ENCODE measurements at regions not wholly inside any gene's neighbourhood (a gene's known extent, or its start where the extent isn't known, plus 50 kb on each side); places are given as distances from the start of the nearest gene placed in this dataset.

DNA sequence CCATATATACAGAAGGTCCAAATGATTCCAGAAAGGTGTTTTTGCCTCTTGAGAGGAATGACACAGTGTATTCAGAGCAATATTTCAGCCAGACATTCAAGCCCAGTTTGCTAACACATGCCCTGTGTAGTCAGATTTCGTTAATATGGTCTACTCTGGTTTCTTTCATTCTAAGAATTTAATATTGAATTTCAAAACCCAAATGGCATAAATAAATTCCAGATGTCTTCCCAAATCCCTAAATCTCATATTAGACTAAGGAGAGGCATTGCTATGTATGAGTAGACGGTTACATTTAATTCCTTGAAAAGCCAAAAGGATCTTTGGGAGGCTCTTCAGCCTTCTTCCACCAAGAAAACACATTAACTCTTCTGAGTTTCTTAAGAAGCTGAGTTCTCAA lies 66.3 kb upstream of the C1QTNF7 start:
- Mint-ChIP-seq H3K4me1 (peaks cover 2% of the 10 kb centered on the region; the same call in 2 of the 3 replicates), H3K36me3 (ENCODE audit: low read depth) (no peaks in the 10 kb centered on the region), H3K4me3 (no peak overlapping the region), H3K27ac (no peak overlapping the region), H3K27me3 (ENCODE audit: insufficient read depth, low read depth, poor library complexity) (no peaks in the 10 kb centered on the region), H3K9me3 (no peaks in the 10 kb centered on the region)
- H3K4me3 ChIP-seq, result no peak overlapping the region
- no peaks in the 10 kb centered on the region for H3K27me3 ChIP-seq (ENCODE audit: insufficient read depth)
- DNase-seq (ENCODE audit: low spot score) (no peak), ATAC-seq (no peak)
- H3K4me1 ChIP-seq (ENCODE audit: insufficient read depth), result 0 out of 2 replicates have a peak, but pooled peaks cover 6% of the 10 kb centered on the region
- no peaks in the 10 kb centered on the region for H4K20me1 ChIP-seq (replicated peaks; ENCODE audit: insufficient read depth)
- TF ChIP-seq ZNF331 (CRISPR knock-in tag; IDR thresholded peaks at IDR 0.05; ENCODE audit: low read depth), result no peak
- no peaks in the 10 kb centered on the region for H3F3A ChIP-seq (replicated peaks; ENCODE audit: low read depth)
- H3K4me2 ChIP-seq, result no peak overlapping the region
- peaks cover 10% of the 10 kb centered on the region; the same call in 1 of the 2 replicates for H3K9me2 ChIP-seq (ENCODE audit: insufficient read depth)
- H2AFZ ChIP-seq, result no peak overlapping the region
- H3K36me3 ChIP-seq (ENCODE audit: insufficient read depth), result no peaks in the 10 kb centered on the region
- no peaks in the 10 kb centered on the region for H3K79me2 ChIP-seq (replicated peaks; ENCODE audit: insufficient read depth)
- H3K27ac ChIP-seq (ENCODE audit: low read depth), result no peak overlapping the region

DNA sequence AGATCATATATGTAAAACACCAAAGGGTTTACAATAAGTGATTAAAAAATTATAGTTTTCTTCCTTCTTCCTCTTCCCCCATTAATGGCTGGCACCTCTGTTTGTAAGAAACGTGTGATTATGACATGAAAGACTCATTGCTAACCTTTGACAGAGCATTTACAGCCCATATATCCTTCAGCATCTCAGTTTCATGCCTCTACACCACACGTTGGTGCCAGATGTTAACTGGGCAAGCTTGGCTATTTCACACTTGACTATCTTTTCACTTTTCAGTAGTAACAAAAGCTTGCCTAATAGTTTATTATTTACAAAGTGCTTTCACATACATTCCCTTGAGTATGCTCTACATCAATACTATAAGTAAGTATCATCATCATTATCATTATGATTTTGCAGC lies 65.3 kb upstream of the C1QTNF7 start:
- Histone ChIP-seq H4K20me1 (replicated peaks; ENCODE audit: insufficient read depth) (no peaks in the 10 kb centered on the region), H3K4me3 (no peak overlapping the region), H3K9me2 (ENCODE audit: insufficient read depth) (peaks cover 10% of the 10 kb centered on the region; the same call in 1 of the 2 replicates), H2AFZ (no peak overlapping the region), H3K4me2 (no peak overlapping the region), H3K4me1 (ENCODE audit: insufficient read depth) (0 out of 2 replicates have a peak, but pooled peaks cover 9% of the 10 kb centered on the region), H3K79me2 (replicated peaks; ENCODE audit: insufficient read depth) (no peaks in the 10 kb centered on the region), H3K27ac (ENCODE audit: low read depth) (no peak overlapping the region), H3K27me3 (ENCODE audit: insufficient read depth) (no peaks in the 10 kb centered on the region), H3K36me3 (ENCODE audit: insufficient read depth) (no peaks in the 10 kb centered on the region), H3F3A (replicated peaks; ENCODE audit: low read depth) (no peaks in the 10 kb centered on the region)
- H3K27ac Mint-ChIP-seq, result no peak overlapping the region
- H3K9me3 Mint-ChIP-seq, result no peaks in the 10 kb centered on the region
- H3K4me3 Mint-ChIP-seq, result no peak overlapping the region
- no peak for DNase-seq (ENCODE audit: low spot score)
- TF ChIP-seq NANOG (IDR thresholded peaks at IDR 0.05; ENCODE audit: borderline replicate concordance) (no peak), EZH2phosphoT487 (IDR thresholded peaks at IDR 0.05; ENCODE audit: unreplicated experiment) (no peak), CREB1 (CRISPR knock-in tag; IDR thresholded peaks at IDR 0.05; ENCODE audit: low read depth) (no peak), EZH2 (IDR thresholded peaks at IDR 0.05; ENCODE audit: low read depth, unreplicated experiment) (no peak), STAT1 (IDR thresholded peaks at IDR 0.05; ENCODE audit: unreplicated experiment) (no peak)
- TF ChIP-seq, protein P1, sequence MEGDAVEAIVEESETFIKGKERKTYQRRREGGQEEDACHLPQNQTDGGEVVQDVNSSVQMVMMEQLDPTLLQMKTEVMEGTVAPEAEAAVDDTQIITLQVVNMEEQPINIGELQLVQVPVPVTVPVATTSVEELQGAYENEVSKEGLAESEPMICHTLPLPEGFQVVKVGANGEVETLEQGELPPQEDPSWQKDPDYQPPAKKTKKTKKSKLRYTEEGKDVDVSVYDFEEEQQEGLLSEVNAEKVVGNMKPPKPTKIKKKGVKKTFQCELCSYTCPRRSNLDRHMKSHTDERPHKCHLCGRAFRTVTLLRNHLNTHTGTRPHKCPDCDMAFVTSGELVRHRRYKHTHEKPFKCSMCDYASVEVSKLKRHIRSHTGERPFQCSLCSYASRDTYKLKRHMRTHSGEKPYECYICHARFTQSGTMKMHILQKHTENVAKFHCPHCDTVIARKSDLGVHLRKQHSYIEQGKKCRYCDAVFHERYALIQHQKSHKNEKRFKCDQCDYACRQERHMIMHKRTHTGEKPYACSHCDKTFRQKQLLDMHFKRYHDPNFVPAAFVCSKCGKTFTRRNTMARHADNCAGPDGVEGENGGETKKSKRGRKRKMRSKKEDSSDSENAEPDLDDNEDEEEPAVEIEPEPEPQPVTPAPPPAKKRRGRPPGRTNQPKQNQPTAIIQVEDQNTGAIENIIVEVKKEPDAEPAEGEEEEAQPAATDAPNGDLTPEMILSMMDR (conservative IDR thresholded peaks at IDR 0.05; ENCODE audit: low read depth in 2 of 2), result no peak
- TF ChIP-seq, protein P2, sequence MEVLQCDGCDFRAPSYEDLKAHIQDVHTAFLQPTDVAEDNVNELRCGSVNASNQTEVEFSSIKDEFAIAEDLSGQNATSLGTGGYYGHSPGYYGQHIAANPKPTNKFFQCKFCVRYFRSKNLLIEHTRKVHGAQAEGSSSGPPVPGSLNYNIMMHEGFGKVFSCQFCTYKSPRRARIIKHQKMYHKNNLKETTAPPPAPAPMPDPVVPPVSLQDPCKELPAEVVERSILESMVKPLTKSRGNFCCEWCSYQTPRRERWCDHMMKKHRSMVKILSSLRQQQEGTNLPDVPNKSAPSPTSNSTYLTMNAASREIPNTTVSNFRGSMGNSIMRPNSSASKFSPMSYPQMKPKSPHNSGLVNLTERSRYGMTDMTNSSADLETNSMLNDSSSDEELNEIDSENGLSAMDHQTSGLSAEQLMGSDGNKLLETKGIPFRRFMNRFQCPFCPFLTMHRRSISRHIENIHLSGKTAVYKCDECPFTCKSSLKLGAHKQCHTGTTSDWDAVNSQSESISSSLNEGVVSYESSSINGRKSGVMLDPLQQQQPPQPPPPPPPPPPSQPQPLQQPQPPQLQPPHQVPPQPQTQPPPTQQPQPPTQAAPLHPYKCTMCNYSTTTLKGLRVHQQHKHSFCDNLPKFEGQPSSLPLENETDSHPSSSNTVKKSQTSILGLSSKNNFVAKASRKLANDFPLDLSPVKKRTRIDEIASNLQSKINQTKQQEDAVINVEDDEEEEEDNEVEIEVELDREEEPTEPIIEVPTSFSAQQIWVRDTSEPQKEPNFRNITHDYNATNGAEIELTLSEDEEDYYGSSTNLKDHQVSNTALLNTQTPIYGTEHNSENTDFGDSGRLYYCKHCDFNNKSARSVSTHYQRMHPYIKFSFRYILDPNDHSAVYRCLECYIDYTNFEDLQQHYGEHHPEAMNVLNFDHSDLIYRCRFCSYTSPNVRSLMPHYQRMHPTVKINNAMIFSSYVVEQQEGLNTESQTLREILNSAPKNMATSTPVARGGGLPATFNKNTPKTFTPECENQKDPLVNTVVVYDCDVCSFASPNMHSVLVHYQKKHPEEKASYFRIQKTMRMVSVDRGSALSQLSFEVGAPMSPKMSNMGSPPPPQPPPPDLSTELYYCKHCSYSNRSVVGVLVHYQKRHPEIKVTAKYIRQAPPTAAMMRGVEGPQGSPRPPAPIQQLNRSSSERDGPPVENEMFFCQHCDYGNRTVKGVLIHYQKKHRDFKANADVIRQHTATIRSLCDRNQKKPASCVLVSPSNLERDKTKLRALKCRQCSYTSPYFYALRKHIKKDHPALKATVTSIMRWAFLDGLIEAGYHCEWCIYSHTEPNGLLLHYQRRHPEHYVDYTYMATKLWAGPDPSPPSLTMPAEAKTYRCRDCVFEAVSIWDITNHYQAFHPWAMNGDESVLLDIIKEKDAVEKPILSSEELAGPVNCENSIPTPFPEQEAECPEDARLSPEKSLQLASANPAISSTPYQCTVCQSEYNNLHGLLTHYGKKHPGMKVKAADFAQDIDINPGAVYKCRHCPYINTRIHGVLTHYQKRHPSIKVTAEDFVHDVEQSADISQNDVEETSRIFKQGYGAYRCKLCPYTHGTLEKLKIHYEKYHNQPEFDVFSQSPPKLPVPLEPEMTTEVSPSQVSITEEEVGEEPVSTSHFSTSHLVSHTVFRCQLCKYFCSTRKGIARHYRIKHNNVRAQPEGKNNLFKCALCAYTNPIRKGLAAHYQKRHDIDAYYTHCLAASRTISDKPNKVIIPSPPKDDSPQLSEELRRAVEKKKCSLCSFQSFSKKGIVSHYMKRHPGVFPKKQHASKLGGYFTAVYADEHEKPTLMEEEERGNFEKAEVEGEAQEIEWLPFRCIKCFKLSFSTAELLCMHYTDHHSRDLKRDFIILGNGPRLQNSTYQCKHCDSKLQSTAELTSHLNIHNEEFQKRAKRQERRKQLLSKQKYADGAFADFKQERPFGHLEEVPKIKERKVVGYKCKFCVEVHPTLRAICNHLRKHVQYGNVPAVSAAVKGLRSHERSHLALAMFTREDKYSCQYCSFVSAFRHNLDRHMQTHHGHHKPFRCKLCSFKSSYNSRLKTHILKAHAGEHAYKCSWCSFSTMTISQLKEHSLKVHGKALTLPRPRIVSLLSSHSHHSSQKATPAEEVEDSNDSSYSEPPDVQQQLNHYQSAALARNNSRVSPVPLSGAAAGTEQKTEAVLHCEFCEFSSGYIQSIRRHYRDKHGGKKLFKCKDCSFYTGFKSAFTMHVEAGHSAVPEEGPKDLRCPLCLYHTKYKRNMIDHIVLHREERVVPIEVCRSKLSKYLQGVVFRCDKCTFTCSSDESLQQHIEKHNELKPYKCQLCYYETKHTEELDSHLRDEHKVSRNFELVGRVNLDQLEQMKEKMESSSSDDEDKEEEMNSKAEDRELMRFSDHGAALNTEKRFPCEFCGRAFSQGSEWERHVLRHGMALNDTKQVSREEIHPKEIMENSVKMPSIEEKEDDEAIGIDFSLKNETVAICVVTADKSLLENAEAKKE (CRISPR knock-in tag; IDR thresholded peaks at IDR 0.05), result no peak
- TF ChIP-seq, protein P3, sequence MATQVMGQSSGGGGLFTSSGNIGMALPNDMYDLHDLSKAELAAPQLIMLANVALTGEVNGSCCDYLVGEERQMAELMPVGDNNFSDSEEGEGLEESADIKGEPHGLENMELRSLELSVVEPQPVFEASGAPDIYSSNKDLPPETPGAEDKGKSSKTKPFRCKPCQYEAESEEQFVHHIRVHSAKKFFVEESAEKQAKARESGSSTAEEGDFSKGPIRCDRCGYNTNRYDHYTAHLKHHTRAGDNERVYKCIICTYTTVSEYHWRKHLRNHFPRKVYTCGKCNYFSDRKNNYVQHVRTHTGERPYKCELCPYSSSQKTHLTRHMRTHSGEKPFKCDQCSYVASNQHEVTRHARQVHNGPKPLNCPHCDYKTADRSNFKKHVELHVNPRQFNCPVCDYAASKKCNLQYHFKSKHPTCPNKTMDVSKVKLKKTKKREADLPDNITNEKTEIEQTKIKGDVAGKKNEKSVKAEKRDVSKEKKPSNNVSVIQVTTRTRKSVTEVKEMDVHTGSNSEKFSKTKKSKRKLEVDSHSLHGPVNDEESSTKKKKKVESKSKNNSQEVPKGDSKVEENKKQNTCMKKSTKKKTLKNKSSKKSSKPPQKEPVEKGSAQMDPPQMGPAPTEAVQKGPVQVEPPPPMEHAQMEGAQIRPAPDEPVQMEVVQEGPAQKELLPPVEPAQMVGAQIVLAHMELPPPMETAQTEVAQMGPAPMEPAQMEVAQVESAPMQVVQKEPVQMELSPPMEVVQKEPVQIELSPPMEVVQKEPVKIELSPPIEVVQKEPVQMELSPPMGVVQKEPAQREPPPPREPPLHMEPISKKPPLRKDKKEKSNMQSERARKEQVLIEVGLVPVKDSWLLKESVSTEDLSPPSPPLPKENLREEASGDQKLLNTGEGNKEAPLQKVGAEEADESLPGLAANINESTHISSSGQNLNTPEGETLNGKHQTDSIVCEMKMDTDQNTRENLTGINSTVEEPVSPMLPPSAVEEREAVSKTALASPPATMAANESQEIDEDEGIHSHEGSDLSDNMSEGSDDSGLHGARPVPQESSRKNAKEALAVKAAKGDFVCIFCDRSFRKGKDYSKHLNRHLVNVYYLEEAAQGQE (IDR thresholded peaks at IDR 0.05; ENCODE audit: unreplicated experiment), result no peak
- H3K27me3 Mint-ChIP-seq (ENCODE audit: insufficient read depth, low read depth, poor library complexity), result no peaks in the 10 kb centered on the region
- no peak for ATAC-seq
- H3K4me1 Mint-ChIP-seq, result peaks cover 5% of the 10 kb centered on the region; the same call in 2 of the 3 replicates
- no peaks in the 10 kb centered on the region for H3K36me3 Mint-ChIP-seq (ENCODE audit: low read depth)
